K562 (cell line): ENCODE measurements at regions not wholly inside any gene's neighbourhood (a gene's known extent, or its start where the extent isn't known, plus 50 kb on each side); places are given as distances from the start of the nearest gene placed in this dataset.

ENCODE experiments used
- ATAC-seq: fragments of 200-7000 bp; cut with Tn5 transposase; 3 replicates; pipeline ENCODE4 v1.9.1; 2020; ENCODE audit warnings: moderate library complexity
- BruUV-seq: library from RNA; stranded (reverse); fragments of 400-500 nt; replicated peaks from 2 replicates; lab custom pipeline; 2021; lab: Mats Ljungman, UMichigan
- CTCF ChIA-PET: fragments of 300-600 bp; formaldehyde crosslinking; extraction: SDS; loops from one replicate; lab custom pipeline; 2021; ENCODE audit warnings: low intra/inter-chr PET ratio; lab: Yijun Ruan, JAX
- POLR2A ChIA-PET: fragments of 300-600, 350-650 bp; sonication (Branson Sonifier 250); formaldehyde crosslinking; extraction: SDS; loops from one replicate; lab custom pipeline; 2021; ENCODE audit warnings: antibody characterized with exemption, inconsistent platforms; lab: Yijun Ruan, JAX
- DNase-seq, 4 experiments: peaks; one replicate each; pipeline versions ENCODE4 v3.0.0 to v3.0.0-alpha.2; 2011 to 2018; ENCODE audit warnings: low spot score in 3 of 4, mixed read lengths in 3 of 4; ENCODE audit errors: extremely low read depth in 1 of 4
- FAIRE-seq: peaks from 2 replicates; lab custom pipeline; 2011; peaks lifted over from hg19 to GRCh38; lab: Jason Lieb, UNC
- H2AFZ ChIP-seq: 2 replicates; pipeline ENCODE4 v1.6.0; 2011; ENCODE audit warnings: low read depth, low read length, control low read depth, inconsistent platforms
- H3K27ac ChIP-seq: fragments of 200-600 bp; 3 replicates; pipeline ENCODE4 v1.8.0; 2011; ENCODE audit warnings: low read depth, mild to moderate bottlenecking, control low read depth, inconsistent platforms, low read length, moderate library complexity, mixed read lengths; ENCODE audit errors: extremely low read depth
- H3K27me3 ChIP-seq, 2 experiments: fragments of 300-600 bp in 1 of 2; 2 replicates in 1 of 2; 3 replicates in 1 of 2; pipeline versions ENCODE4 v1.6.0 to v1.8.0; 2011; ENCODE audit warnings: inconsistent platforms in 2 of 2, low read length in 2 of 2, mild to moderate bottlenecking in 1 of 2, mixed read lengths in 1 of 2, moderate library complexity in 1 of 2; ENCODE audit not compliant: control insufficient read depth in 2 of 2, insufficient read depth in 2 of 2
- H3K36me3 ChIP-seq: fragments of 300-600 bp; 3 replicates; pipeline ENCODE4 v1.8.0; 2011; ENCODE audit warnings: mild to moderate bottlenecking, low read length, inconsistent platforms; ENCODE audit not compliant: control insufficient read depth, insufficient read depth
- H3K4me1 ChIP-seq, 2 experiments: fragments of 200-600 bp in 1 of 2; replicated peaks in 1 of 2; 2 replicates in 1 of 2; 3 replicates in 1 of 2; pipeline versions ENCODE4 v1.5.1 to v1.8.0; 2011; ENCODE audit warnings: inconsistent platforms in 2 of 2, low read length in 2 of 2, mild to moderate bottlenecking in 1 of 2, mixed read lengths in 1 of 2, moderate library complexity in 1 of 2; ENCODE audit not compliant: control insufficient read depth in 2 of 2, insufficient read depth in 2 of 2
- H3K4me2 ChIP-seq: 2 replicates; pipeline ENCODE4 v1.6.1; 2011; ENCODE audit warnings: low read length, control low read depth, inconsistent platforms, mixed read lengths; ENCODE audit not compliant: insufficient read depth
- H3K4me3 ChIP-seq: fragments of 200-600 bp; sonication (generic), shearing (Covaris generic); 2 replicates; pipeline ENCODE4 v1.5.1; 2016; ENCODE audit warnings: control low read depth, inconsistent platforms
- H3K79me2 ChIP-seq: fragments of 200-600 bp; 3 replicates; pipeline ENCODE4 v1.8.0; 2011; ENCODE audit warnings: low read length, inconsistent platforms; ENCODE audit not compliant: control insufficient read depth, insufficient read depth
- H3K9ac ChIP-seq, 2 experiments: 2 replicates each; pipeline versions ENCODE4 v1.6.0 to v1.6.1; 2011; ENCODE audit warnings: low read depth in 2 of 2, low read length in 2 of 2, control low read depth in 1 of 2, inconsistent platforms in 1 of 2, mild to moderate bottlenecking in 1 of 2, mixed read lengths in 1 of 2; ENCODE audit not compliant: insufficient read depth in 1 of 2
- H3K9me1 ChIP-seq: one replicate; pipeline ENCODE4 v1.6.0; 2011; ENCODE audit warnings: inconsistent platforms, mild to moderate bottlenecking, low read length, moderate library complexity; ENCODE audit not compliant: control insufficient read depth, insufficient read depth
- H3K9me3 ChIP-seq: replicated peaks from 2 replicates; pipeline ENCODE4 v1.5.1; 2011; ENCODE audit warnings: low read depth, low read length, inconsistent platforms; ENCODE audit not compliant: control insufficient read depth, insufficient read depth
- H4K20me1 ChIP-seq: replicated peaks from 2 replicates; pipeline ENCODE4 v1.6.1; 2011; ENCODE audit warnings: low read length, inconsistent platforms, mixed read lengths; ENCODE audit not compliant: control insufficient read depth, insufficient read depth
- FOXP1 ChIP-seq: sonication (generic); formaldehyde crosslinking; IDR thresholded peaks from 2 replicates; pipeline ENCODE4 v1.8.0; 2022; ENCODE audit warnings: mild to moderate bottlenecking, missing genetic modification reagents
- GABPB1 ChIP-seq: sonication (generic); formaldehyde crosslinking; IDR thresholded peaks from 2 replicates; pipeline ENCODE4 v1.8.0; 2022; ENCODE audit warnings: mild to moderate bottlenecking, missing genetic modification reagents
- MEF2D ChIP-seq: conservative IDR thresholded peaks from 2 replicates; pipeline ENCODE4 v1.6.1; 2016; ENCODE audit warnings: low read depth, missing genetic modification characterization, missing compliant biosample characterization
- TEAD1 ChIP-seq, 2 experiments: fragments of 450-650 bp in 1 of 2; sonication (generic) in 1 of 2; formaldehyde crosslinking; IDR thresholded peaks; 2 replicates each; pipeline versions ENCODE4 v1.4.0 to v1.8.0; 2020 to 2022; ENCODE audit warnings: mild to moderate bottlenecking in 2 of 2, missing genetic modification reagents in 1 of 2
- ZBTB26 ChIP-seq: fragments of 450-650 bp; formaldehyde crosslinking; IDR thresholded peaks from 2 replicates; pipeline ENCODE4 v1.4.0; 2022; ENCODE audit warnings: missing genetic modification characterization
- ZNF354B ChIP-seq: fragments of 250-450 bp; sonication (Bioruptor Pico); IDR thresholded peaks from 2 replicates; pipeline ENCODE4 v1.4.0; 2020
- WGBS: fragments of 100-300 bp; shearing (Covaris generic); methylation state at CpG from one replicate; pipeline ENCODE4 v1.1.6; 2016; ENCODE audit warnings: low coverage, mixed read lengths; ENCODE audit not compliant: insufficient coverage; ENCODE audit errors: missing lambda C conversion rate; 5-methylcytosine and 5-hydroxymethylcytosine counted together
- in situ Hi-C: fragments of 300-500 bp; cut with MboI; formaldehyde crosslinking; loops from 4 replicates; pipeline ENCODE4 v1.15.0; 2018; ENCODE audit warnings: inconsistent platforms, mixed read lengths
- intact Hi-C: fragments of 100-400 bp; cut with micrococcal nuclease; formaldehyde crosslinking; loops from 2 replicates; pipeline ENCODE4 v1.14.2; 2022
- TF ChIP-seq, protein P1 (sequence below): sonication (generic); formaldehyde crosslinking; IDR thresholded peaks from 2 replicates; pipeline ENCODE4 v1.9.0; 2022; ENCODE audit warnings: mild to moderate bottlenecking, missing genetic modification reagents
- TF ChIP-seq, protein P2 (sequence below), 2 experiments: fragments of 450-650 bp; IDR thresholded peaks; 2 replicates each; pipeline ENCODE4 v1.6.1; 2016
- TF ChIP-seq, protein P3 (sequence below), 2 experiments: fragments of 450-650 bp; formaldehyde crosslinking in 1 of 2; IDR thresholded peaks; 2 replicates each; pipeline versions ENCODE4 v1.4.0 to v1.6.1; 2014 to 2020; ENCODE audit warnings: mild to moderate bottlenecking in 2 of 2, borderline replicate concordance in 1 of 2, low read depth in 1 of 2

- in situ Hi-C loops: no loop called here
- Histone ChIP-seq H3K27ac (no peak overlapping the region), H3K9ac (no peak overlapping the region), H3K36me3 (no peaks in the 10 kb centered on the region), H3K4me1 (no peaks in the 10 kb centered on the region), H3K79me2 (no peaks in the 10 kb centered on the region), H3K9me1 (no peaks in the 10 kb centered on the region), H3K4me2 (no peak overlapping the region), H2AFZ (no peak overlapping the region), H4K20me1 (no peaks in the 10 kb centered on the region), H3K27me3 (peaks cover 4 to 8% of the 10 kb centered on the region in 2 experiments; a peak in 2 of 5 replicates), H3K4me3 (no peak overlapping the region), H3K9me3 (no peaks in the 10 kb centered on the region)
- FAIRE-seq (no peak), DNase-seq (no peak), ATAC-seq (no peak)
- POLR2A ChIA-PET: interaction anchor here (1.0 kb wide), 1 partner anchor 31 kb away, joined by 3 read pairs; no protein-coding TSS in a partner anchor
- BruUV-seq: no TSS peak
- intact Hi-C loops: no loop called here
- 0% methylated on average over 2 of the region's 2 CpGs for WGBS
- CTCF ChIA-PET: no interaction called here
- TF ChIP-seq, protein P1, sequence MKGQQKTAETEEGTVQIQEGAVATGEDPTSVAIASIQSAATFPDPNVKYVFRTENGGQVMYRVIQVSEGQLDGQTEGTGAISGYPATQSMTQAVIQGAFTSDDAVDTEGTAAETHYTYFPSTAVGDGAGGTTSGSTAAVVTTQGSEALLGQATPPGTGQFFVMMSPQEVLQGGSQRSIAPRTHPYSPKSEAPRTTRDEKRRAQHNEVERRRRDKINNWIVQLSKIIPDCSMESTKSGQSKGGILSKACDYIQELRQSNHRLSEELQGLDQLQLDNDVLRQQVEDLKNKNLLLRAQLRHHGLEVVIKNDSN (CRISPR knock-in tag): no peak
- no peak for TF ChIP-seq ZNF354B
- TF ChIP-seq, protein P2, sequence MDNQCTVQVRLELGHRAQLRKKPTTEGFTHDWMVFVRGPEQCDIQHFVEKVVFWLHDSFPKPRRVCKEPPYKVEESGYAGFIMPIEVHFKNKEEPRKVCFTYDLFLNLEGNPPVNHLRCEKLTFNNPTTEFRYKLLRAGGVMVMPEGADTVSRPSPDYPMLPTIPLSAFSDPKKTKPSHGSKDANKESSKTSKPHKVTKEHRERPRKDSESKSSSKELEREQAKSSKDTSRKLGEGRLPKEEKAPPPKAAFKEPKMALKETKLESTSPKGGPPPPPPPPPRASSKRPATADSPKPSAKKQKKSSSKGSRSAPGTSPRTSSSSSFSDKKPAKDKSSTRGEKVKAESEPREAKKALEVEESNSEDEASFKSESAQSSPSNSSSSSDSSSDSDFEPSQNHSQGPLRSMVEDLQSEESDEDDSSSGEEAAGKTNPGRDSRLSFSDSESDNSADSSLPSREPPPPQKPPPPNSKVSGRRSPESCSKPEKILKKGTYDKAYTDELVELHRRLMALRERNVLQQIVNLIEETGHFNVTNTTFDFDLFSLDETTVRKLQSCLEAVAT (IDR thresholded peaks at IDR 0.05): no peak
- no peak for TF ChIP-seq GABPB1 (CRISPR knock-in tag)
- TF ChIP-seq ZBTB26 (CRISPR knock-in tag): no peak
- TF ChIP-seq, protein P3, sequence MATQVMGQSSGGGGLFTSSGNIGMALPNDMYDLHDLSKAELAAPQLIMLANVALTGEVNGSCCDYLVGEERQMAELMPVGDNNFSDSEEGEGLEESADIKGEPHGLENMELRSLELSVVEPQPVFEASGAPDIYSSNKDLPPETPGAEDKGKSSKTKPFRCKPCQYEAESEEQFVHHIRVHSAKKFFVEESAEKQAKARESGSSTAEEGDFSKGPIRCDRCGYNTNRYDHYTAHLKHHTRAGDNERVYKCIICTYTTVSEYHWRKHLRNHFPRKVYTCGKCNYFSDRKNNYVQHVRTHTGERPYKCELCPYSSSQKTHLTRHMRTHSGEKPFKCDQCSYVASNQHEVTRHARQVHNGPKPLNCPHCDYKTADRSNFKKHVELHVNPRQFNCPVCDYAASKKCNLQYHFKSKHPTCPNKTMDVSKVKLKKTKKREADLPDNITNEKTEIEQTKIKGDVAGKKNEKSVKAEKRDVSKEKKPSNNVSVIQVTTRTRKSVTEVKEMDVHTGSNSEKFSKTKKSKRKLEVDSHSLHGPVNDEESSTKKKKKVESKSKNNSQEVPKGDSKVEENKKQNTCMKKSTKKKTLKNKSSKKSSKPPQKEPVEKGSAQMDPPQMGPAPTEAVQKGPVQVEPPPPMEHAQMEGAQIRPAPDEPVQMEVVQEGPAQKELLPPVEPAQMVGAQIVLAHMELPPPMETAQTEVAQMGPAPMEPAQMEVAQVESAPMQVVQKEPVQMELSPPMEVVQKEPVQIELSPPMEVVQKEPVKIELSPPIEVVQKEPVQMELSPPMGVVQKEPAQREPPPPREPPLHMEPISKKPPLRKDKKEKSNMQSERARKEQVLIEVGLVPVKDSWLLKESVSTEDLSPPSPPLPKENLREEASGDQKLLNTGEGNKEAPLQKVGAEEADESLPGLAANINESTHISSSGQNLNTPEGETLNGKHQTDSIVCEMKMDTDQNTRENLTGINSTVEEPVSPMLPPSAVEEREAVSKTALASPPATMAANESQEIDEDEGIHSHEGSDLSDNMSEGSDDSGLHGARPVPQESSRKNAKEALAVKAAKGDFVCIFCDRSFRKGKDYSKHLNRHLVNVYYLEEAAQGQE (IDR thresholded peaks at IDR 0.05; ENCODE audit: borderline replicate concordance): no peak
- TF ChIP-seq, protein P3 (CRISPR knock-in tag; IDR thresholded peaks at IDR 0.05; ENCODE audit: low read depth): no peak
- no peak for TF ChIP-seq FOXP1
- no peak for TF ChIP-seq MEF2D (tag)
- TF ChIP-seq TEAD1 (CRISPR knock-in tag; IDR thresholded peaks at IDR 0.05): no peak
Observed at GRCh38 chr4:56245547-56246232, 141.6 kb downstream of the AASDH start.
